Loucy (cell line): ENCODE measurements at regions not wholly inside any gene's neighbourhood (a gene's known extent, or its start where the extent isn't known, plus 50 kb on each side); places are given as distances from the start of the nearest gene placed in this dataset.
A peak's percentile ranks its signal among the peaks of the same experiment; 100 is the strongest.

Experiments used
- H2AFZ ChIP-seq: fragments of 200-600 bp; sonication (generic); 2 replicates; pipeline ENCODE4 v1.6.0; 2016; ENCODE audit warnings: antibody characterized with exemption, mild to moderate bottlenecking, low read length, moderate library complexity
- H3F3A ChIP-seq: fragments of 200-600 bp; 2 replicates; pipeline ENCODE4 v1.6.0; 2016; ENCODE audit warnings: antibody characterized with exemption, low read depth, mild to moderate bottlenecking
- H3K27me3 ChIP-seq: fragments of 200-600 bp; sonication (generic); 2 replicates; pipeline ENCODE4 v1.6.1; 2014; ENCODE audit warnings: low read length, mild to moderate bottlenecking; ENCODE audit not compliant: insufficient read depth, poor library complexity, severe bottlenecking
- H3K36me3 ChIP-seq: fragments of 200-600 bp; sonication (generic); 2 replicates; pipeline ENCODE4 v1.6.1; 2016; ENCODE audit warnings: low read length; ENCODE audit not compliant: insufficient read depth
- H3K4me1 ChIP-seq: fragments of 200-600 bp; sonication (generic); 2 replicates; pipeline ENCODE4 v1.5.1; 2014; ENCODE audit warnings: low read length, mild to moderate bottlenecking; ENCODE audit not compliant: insufficient read depth, poor library complexity, severe bottlenecking
- H3K4me2 ChIP-seq: fragments of 200-600 bp; sonication (generic); 2 replicates; pipeline ENCODE4 v1.6.0; 2014; ENCODE audit warnings: antibody characterized with exemption, low read length, low read depth, mild to moderate bottlenecking; ENCODE audit not compliant: poor library complexity, severe bottlenecking
- H3K4me3 ChIP-seq: fragments of 200-600 bp; sonication (generic); 2 replicates; pipeline ENCODE4 v1.5.1; 2014; ENCODE audit warnings: low read length, mild to moderate bottlenecking, mixed read lengths; ENCODE audit not compliant: poor library complexity, severe bottlenecking
- H3K79me2 ChIP-seq: fragments of 200-600 bp; sonication (generic); 2 replicates; pipeline ENCODE4 v1.6.1; 2014; ENCODE audit warnings: low read length; ENCODE audit not compliant: insufficient read depth
- H3K9ac ChIP-seq: fragments of 200-600 bp; sonication (generic); 2 replicates; pipeline ENCODE4 v1.6.0; 2014; ENCODE audit warnings: mild to moderate bottlenecking, low read depth, low read length, moderate library complexity; ENCODE audit not compliant: poor library complexity, severe bottlenecking
- H3K9me2 ChIP-seq: fragments of 200-600 bp; sonication (generic); replicated peaks from 2 replicates; pipeline ENCODE4 v1.6.1; 2016; ENCODE audit warnings: low read depth, low read length, mixed read lengths
- H3K9me3 ChIP-seq: fragments of 200-600 bp; sonication (generic); 2 replicates; pipeline ENCODE4 v1.6.1; 2014; ENCODE audit warnings: mild to moderate bottlenecking, antibody characterized with exemption, low read length, low read depth; ENCODE audit not compliant: insufficient read depth
- H4K20me1 ChIP-seq: fragments of 200-600 bp; sonication (generic); 2 replicates; pipeline ENCODE4 v1.6.0; 2014; ENCODE audit warnings: antibody characterized with exemption, low read length, mild to moderate bottlenecking; ENCODE audit not compliant: insufficient read depth, poor library complexity, severe bottlenecking
- EZH2phosphoT487 ChIP-seq: fragments of 200-600 bp; IDR thresholded peaks from 2 replicates; pipeline ENCODE4 v1.6.1; 2018; ENCODE audit warnings: antibody characterized with exemption, mild to moderate bottlenecking, moderate library complexity, borderline replicate concordance
- TF ChIP-seq, protein P1 (sequence below): fragments of 200-600 bp; sonication (generic); conservative IDR thresholded peaks from 2 replicates; pipeline ENCODE4 v1.5.1; 2014; ENCODE audit warnings: mild to moderate bottlenecking, antibody characterized with exemption, low read length

- TF ChIP-seq, protein P1, sequence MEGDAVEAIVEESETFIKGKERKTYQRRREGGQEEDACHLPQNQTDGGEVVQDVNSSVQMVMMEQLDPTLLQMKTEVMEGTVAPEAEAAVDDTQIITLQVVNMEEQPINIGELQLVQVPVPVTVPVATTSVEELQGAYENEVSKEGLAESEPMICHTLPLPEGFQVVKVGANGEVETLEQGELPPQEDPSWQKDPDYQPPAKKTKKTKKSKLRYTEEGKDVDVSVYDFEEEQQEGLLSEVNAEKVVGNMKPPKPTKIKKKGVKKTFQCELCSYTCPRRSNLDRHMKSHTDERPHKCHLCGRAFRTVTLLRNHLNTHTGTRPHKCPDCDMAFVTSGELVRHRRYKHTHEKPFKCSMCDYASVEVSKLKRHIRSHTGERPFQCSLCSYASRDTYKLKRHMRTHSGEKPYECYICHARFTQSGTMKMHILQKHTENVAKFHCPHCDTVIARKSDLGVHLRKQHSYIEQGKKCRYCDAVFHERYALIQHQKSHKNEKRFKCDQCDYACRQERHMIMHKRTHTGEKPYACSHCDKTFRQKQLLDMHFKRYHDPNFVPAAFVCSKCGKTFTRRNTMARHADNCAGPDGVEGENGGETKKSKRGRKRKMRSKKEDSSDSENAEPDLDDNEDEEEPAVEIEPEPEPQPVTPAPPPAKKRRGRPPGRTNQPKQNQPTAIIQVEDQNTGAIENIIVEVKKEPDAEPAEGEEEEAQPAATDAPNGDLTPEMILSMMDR, result no peak
- no peak for TF ChIP-seq EZH2phosphoT487
- Histone ChIP-seq H3K27me3 (no peaks in the 10 kb centered on the region), H2AFZ (no peak overlapping the region), H3K4me2 (no peak overlapping the region), H3K4me1 (peaks cover 28% of the 10 kb centered on the region), H3K9ac (no peak overlapping the region), H3K36me3 (no peaks in the 10 kb centered on the region), H4K20me1 (no peaks in the 10 kb centered on the region), H3K9me2 (no peaks in the 10 kb centered on the region), H3F3A (no peaks in the 10 kb centered on the region), H3K4me3 (no peak overlapping the region), H3K9me3 (no peaks in the 10 kb centered on the region), H3K79me2 (no peaks in the 10 kb centered on the region)
These were observed 274.5 kb upstream of the C1orf174 start for GRCh38 chr1:4174291-4175200.

DNA sequence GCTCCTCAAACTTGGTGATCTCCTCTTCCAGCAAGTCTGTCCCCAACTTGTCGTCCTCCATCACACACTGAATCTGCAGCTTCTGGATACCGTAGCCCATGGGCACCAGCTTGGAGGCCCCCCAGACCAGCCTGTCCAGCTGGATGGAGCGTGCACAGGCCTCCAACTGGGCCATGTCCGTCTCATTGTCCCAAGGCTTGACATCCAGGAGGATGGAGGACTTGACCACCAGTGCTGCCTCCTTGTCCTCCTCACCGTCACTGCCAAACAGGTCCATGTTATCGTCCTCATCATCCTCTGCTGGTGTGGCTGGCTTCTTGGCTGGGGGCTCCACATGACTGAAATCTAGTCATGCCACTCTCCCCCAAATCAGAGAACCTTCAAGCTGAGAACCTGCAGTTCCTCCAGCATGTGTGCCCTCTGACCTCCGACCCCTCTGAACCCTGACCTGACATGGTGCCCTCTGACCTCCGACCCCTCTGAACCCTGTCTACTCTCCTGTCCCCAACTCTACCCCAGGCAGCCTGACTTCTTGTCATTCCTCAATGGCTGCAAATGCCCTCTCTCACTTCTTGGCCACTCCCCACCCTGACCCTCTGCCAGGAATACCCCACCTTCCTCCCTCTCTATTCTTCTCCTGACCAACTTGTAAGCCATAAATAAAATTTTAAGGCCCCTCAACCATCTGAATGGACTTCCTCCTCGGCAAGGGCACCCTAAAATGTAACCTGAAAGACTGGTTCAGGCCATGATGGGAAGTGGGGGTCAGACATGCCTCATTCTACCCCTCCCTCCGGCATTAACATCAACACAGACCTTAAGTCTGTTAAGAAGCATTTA lies 275.7 kb upstream of the C1orf174 start:
- no peak overlapping the region for H2AFZ ChIP-seq
- H3K4me3 ChIP-seq, result no peak overlapping the region
- no peaks in the 10 kb centered on the region for H3K9me2 ChIP-seq
- no peaks in the 10 kb centered on the region for H4K20me1 ChIP-seq
- H3K36me3 ChIP-seq, result no peaks in the 10 kb centered on the region
- no peaks in the 10 kb centered on the region for H3K9me3 ChIP-seq
- no peaks in the 10 kb centered on the region for H3F3A ChIP-seq
- TF ChIP-seq, protein P1, result no peak
- no peak for TF ChIP-seq EZH2phosphoT487
- H3K4me1 ChIP-seq, result peaks cover 28% of the 10 kb centered on the region
- H3K9ac ChIP-seq, result no peak overlapping the region
- no peak overlapping the region for H3K4me2 ChIP-seq
- H3K79me2 ChIP-seq, result no peaks in the 10 kb centered on the region
- no peaks in the 10 kb centered on the region for H3K27me3 ChIP-seq

DNA sequence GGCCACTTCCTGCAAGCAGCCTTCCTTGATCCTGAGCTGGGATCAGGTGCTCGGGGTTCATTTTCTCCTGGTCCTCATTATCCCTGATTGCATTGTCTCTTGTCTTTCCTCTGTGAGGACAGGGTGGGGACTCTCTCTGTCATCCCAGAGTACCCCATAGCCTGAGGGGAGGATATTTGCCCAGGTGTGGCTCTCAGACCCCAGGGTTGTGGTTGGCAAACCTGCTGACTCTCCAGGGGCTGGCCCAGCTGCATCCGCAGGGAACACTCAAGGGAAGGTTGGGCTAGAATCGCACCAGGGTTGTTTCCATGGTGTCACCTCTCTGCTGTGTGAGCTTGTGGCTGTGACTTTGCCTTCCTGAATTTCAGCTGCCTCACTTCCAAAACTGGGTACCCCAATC lies 276.8 kb upstream of the C1orf174 start:
- H3K4me1 ChIP-seq, result peaks cover 28% of the 10 kb centered on the region
- no peaks in the 10 kb centered on the region for H4K20me1 ChIP-seq
- H3K79me2 ChIP-seq, result no peaks in the 10 kb centered on the region
- H3K27me3 ChIP-seq, result no peaks in the 10 kb centered on the region
- H3K4me2 ChIP-seq, result peak overlapping the region; percentile 56
- peak overlapping the region; percentile 31 for H3K4me3 ChIP-seq
- H3K9me3 ChIP-seq, result no peaks in the 10 kb centered on the region
- TF ChIP-seq, protein P1, result no peak
- no peak for TF ChIP-seq EZH2phosphoT487
- no peak overlapping the region for H2AFZ ChIP-seq
- no peak overlapping the region for H3K9ac ChIP-seq
- no peaks in the 10 kb centered on the region for H3K36me3 ChIP-seq
- no peaks in the 10 kb centered on the region for H3F3A ChIP-seq
- no peaks in the 10 kb centered on the region for H3K9me2 ChIP-seq
